Suprapubic skin (tissue), 3 donors: ENCODE measurements at regions not wholly inside any gene's neighbourhood (a gene's known extent, or its start where the extent isn't known, plus 50 kb on each side); places are given as distances from the start of the nearest gene placed in this dataset.
"Not testable (repeated sequence)": the region's sequence is repeated elsewhere in the genome, so short reads cannot be mapped to it uniquely, and the experiment has no call there.

Experiments used
- EP300 ChIP-seq: sonication (generic); formaldehyde crosslinking; IDR thresholded peaks from one replicate; pipeline ENCODE4 v1.6.1; 2017; ENCODE audit warnings: antibody characterized with exemption
- POLR2A ChIP-seq, 2 donors: fragments of 450-650 bp; IDR thresholded peaks; one replicate each; pipeline ENCODE4 v1.6.1; 2017; ENCODE audit warnings: antibody characterized with exemption in 2 of 2, mild to moderate bottlenecking in 2 of 2, moderate library complexity in 2 of 2
- TF ChIP-seq, protein P1 (sequence below), 2 donors: fragments of 200-600 bp in 1 of 2; fragments of 450-650 bp in 1 of 2; sonication (generic) in 1 of 2; IDR thresholded peaks; one replicate each; pipeline ENCODE4 v1.5.1; 2016 to 2019; ENCODE audit warnings: antibody characterized with exemption in 2 of 2, mild to moderate bottlenecking in 1 of 2, moderate library complexity in 1 of 2

DNA sequence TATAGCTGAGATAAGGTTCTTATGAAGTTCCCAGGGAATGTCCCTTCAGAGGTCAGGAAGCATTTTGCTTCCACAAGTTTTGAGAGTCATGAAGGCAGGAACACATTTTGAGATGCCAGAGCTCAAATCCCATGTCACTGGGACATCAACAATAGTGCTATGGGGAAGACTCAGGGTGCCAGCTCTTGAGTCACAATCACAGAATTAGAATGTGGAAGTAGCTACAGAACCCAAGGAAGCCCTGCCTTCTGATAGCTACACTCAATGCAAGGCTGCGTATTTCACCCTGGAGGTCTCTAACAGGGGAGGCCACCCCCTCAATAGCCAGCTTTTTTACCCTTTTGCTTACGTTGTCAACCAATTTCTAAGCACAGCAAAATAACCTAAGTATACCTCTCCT is 141.3 kb downstream of the FAM72B start:
- TF ChIP-seq, protein P1, sequence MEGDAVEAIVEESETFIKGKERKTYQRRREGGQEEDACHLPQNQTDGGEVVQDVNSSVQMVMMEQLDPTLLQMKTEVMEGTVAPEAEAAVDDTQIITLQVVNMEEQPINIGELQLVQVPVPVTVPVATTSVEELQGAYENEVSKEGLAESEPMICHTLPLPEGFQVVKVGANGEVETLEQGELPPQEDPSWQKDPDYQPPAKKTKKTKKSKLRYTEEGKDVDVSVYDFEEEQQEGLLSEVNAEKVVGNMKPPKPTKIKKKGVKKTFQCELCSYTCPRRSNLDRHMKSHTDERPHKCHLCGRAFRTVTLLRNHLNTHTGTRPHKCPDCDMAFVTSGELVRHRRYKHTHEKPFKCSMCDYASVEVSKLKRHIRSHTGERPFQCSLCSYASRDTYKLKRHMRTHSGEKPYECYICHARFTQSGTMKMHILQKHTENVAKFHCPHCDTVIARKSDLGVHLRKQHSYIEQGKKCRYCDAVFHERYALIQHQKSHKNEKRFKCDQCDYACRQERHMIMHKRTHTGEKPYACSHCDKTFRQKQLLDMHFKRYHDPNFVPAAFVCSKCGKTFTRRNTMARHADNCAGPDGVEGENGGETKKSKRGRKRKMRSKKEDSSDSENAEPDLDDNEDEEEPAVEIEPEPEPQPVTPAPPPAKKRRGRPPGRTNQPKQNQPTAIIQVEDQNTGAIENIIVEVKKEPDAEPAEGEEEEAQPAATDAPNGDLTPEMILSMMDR (IDR thresholded peaks at IDR 0.05) = not testable (repeated sequence)
- TF ChIP-seq EP300; POLR2A (IDR thresholded peaks at IDR 0.05): not testable (repeated sequence)
